HG03558 (cell line): ENCODE measurements at regions not wholly inside any gene's neighbourhood (a gene's known extent, or its start where the extent isn't known, plus 50 kb on each side); places are given as distances from the start of the nearest gene placed in this dataset.
"Not testable (repeated sequence)": the region's sequence is repeated elsewhere in the genome, so short reads cannot be mapped to it uniquely, and the experiment has no call there.

Experiments used
- ATAC-seq: cut with Tn5 transposase; IDR thresholded peaks from one replicate; pipeline ENCODE4 v1.9.1; 2021; ENCODE audit warnings: moderate number of reproducible peaks; ENCODE audit not compliant: unreplicated experiment; ENCODE audit errors: extremely low read depth

DNA sequence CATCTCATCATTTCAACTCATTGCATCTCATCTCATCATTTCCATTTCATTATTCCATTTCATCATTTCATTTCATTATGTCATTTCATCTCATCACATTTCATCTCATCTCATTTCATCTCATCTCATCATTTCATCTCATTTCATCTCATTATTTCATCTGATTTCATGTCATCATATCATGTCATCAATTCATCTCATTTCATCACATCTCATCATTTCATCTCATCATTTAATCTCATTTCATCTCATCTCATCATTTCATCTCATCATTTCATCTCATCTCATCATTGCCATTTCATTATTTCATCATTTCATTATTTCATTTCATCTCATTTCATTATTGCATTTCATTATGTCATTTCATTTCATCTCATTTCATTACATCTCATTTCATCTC lies 410.5 kb downstream of the ZNF33B start:
- ATAC-seq: not testable (repeated sequence)

DNA sequence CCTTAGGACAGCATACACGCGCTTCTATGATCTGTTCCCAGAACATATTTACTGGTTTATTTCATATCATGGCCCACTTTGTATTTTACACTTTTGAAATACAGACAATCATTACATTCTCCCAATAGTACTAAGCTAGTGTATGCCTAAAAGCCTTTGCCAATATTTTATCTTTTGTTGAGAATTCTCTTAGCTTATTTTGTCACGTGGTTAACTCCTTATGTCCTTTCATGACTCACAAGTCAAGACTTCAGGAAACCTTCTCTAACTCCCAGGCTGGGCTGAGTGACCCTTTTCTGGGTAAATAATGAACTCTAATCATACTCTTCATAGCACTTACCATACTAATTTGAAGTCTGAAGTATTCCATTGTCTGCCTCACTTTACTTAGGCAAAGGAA lies 444.8 kb downstream of the ZNF33B start:
- ATAC-seq: not testable (repeated sequence)

DNA sequence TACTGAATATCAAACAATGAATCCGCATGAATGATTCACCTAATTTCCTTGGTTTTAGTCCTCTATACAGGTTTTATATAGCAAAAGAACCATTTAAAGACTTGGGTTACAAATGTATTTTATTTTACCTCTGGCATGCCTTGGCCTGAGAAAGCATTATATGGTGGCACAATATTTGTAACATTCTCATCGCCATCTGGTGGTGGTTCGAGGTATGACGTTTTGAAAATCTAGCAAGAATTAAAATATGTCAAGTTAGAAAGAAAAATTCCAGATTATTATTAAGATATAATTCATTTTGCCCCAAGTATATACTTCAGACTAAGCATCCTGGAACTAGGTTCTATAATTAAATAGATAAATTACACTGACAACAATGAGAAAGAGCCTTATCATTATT lies 445.9 kb downstream of the ZNF33B start:
- not testable (repeated sequence) for ATAC-seq

DNA sequence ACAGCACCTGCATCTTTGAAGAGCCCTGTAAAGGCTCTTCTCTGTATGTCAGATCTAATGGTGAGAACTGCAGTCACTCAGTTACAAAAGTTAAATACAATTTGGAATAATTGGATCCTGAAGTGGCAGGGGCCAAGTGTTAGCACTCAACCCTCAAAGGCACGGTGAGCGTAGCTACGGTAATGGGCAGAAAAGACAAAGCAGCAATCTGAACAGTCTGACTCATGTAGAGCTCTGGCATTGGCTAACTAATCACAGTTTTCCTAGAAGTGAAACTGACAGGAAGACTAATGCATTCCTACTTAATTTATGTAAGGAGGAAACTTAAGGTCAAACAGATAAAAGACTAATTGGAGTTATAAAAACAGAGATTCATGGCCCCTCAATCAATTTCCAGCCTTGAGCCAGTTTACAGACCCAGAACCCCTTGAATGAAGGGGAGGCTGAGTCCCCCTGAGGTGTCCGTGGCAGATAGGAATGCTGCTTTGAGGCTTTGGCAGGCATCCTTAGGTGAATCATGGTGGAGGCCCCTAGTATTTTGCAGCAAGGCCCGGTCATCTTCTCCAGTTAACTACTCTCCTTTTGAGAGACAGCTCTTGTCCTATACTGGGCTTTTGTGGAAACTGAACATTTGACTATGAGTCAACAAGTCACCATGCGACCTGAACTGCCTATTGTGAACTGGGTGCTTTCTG lies 450.7 kb downstream of the ZNF33B start:
- not testable (repeated sequence) for ATAC-seq

DNA sequence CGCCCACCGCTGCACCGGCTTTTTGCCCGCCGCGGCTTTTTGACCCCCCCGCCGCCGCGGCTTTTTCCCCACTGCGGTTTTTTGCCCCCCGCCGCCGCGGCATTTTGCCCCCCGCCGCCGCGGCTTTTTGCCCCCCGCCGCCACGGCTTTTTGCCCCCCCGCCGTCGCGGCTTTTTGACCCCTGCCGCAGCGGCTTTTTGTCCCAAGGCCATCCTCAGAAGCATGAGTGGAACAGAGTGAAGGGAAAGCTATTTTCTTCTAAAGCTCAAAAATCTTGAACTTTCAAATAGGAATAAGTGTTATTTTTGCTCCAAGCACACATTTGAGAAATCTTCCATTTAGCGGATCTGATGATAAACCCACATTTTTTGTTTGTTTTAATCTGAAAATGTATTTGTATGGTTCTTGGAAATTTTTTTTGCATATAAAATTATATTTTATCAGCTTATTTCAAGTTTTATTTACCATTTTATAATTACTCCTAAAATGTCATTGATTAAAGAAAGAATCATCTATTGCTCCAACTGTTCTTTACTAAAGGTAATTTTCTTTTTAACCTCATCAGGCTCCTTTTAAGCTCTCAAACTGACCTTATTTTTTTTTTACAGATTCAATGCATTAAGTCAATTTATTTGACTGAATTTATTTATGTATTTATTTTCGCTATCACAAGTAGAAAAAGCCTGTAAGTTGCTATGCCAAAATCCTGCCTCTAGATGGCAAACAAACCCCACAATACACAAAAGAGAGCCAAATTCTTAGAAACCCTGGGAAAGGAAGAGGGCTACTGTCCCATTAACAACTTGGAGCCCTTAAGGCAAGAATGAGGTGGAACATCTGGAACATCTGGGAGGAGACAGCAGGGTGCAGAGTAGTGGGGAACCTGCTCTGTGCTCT lies 460.3 kb downstream of the ZNF33B start:
- not testable (repeated sequence) for ATAC-seq

DNA sequence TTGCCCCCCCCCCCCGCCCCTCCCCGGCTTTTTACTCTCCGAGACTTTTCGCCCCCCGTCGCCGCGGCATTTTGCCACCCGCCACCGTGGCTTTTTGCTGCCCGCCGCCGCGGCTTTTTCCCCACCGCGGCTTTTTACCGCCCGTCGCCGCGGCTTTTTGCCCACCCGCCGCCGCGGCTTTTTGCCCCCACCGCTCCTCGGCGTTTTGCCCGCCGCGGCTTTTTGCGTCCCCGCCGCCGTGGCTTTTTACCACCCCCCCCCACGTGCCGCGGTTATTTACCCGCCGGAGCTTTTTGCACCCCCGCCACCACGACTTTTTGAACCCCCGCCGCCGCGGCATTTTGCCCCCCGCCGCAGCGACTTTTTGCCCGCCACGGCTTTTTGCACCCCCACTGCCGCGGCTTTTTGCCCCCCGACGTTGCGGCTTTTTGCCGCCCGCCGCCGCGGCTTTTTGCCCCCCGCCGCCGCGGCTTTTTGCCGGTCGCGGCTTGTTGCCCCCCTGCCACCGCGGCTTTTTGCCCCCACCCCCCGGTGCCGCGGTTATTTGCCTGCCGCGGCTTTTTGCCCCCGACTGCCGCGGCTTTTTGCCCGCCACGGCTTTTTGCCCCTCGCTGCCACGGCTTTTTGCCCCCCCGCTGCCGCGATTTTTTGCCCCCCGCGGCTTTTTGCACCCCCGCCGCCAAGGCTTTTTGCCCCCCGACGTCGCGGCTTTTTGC lies 461.1 kb downstream of the ZNF33B start:
- no peak for ATAC-seq

DNA sequence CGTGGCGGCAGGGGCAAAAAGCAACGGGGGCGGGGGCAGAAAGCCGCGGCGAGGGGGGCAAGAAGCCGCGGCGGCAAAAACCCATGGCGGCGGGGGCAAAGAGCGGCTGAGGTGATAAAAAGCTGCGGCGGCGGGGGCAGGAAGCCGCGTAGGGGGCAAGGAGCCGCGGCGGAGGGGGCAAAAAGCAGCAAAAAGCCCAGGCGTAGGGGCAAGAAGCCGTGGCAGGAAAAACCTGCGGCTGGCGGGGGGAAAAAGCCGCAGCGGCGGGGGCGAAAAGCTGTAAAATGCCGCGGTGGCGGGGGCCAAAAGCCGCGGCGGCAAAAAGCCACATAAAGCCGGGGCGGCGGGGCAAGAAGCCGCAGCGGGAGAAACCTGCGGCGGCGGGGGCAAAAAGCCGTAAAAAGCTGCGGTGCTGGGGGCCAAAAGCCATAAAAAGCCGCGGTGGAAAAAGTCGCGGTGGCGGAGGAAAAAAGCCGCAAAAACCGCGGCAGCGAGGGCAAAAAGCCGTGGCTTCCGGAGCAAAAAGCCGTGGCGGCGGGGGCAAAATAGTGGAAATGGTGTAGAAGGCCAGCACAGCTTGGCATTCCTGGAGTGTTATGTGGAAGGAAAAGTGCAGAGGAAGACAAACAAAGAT lies 487.8 kb downstream of the ZNF33B start:
- ATAC-seq: no peak

DNA sequence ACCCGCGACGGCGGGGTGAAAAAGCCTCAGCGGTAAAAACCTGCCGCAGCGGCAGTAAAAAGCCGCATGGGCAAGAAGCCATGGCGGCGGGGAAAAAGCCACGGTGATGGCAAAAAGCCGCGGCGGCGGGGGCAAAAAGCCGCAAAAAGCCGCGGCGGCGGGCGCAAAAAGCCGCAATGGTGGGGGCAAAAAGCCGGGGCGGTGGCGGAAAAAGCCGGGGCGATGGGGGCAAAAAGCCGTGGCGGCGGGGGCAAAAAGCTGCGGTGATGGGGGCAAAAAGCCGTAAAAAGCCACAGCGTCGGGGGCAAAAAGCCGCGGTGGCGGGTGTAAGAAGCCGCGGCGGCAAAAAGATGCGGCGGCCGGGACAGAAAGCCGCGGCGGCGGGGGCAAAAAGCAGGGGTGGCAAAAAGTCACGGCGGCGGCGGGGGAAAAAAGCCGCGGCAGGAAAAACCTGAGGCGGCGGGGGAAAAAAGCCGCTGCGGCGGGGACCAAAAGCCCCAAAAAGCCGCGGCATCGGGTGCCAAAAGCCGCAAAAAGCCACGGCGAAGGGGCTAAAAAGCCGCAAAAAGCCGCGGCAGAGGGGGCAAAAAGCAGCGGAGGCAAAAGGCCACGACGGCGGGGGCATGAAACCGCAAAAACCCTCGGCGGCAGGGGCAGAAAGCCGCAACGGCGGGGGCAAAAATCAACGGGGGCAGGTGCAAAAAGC lies 488.5 kb downstream of the ZNF33B start:
- no peak for ATAC-seq

DNA sequence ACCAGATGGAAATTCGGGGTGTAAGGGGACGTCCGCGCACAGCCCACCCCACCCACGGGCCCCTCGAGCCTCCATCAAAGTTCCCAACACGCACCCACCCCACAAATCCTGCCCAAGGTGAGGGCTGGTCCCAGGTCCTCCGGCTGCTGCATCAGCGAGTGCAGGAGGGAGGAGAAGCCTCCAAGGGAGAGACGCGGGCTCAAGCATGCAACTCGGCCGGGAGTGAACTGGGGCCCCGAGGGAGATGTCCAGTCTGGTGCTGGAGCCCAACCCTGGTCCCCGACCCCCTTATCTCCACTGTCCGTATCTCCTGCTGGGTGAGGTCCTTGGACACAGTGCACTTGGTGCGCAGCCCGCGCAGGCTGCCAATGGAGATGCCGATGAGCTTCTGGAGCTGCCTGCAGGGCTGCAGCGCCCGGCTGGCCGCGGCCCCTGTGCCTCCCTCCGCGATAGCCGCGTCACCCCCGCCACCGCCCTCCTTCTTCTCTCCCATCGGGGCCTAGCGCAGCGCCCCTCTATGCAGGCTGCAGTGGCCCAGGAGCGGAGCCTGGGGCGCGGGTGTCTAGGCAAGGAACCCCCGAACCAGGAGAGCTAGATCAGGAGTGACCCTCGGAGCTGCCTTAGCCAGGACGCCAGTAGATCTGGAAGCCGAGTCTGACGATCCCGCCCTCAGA lies 489.2 kb downstream of the ZNF33B start:
- ATAC-seq: no peak

DNA sequence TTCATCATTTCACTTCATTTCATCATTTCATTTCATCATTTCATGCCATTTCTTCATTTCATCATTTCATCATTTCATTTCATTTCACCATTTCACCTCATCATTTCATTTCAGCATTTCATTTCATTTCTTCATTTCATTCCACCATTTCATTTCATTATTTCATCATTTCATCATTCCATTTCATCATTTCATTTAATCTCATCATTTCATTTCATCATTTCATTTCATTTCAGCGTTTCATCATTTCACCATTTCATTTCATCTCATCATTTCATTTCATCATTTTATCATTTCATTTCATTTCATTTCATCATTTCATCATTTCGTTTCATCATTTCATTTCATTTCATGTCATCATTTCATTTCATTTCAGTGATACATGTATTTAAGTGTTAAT lies 492.2 kb downstream of the ZNF33B start:
- ATAC-seq: not testable (repeated sequence)

DNA sequence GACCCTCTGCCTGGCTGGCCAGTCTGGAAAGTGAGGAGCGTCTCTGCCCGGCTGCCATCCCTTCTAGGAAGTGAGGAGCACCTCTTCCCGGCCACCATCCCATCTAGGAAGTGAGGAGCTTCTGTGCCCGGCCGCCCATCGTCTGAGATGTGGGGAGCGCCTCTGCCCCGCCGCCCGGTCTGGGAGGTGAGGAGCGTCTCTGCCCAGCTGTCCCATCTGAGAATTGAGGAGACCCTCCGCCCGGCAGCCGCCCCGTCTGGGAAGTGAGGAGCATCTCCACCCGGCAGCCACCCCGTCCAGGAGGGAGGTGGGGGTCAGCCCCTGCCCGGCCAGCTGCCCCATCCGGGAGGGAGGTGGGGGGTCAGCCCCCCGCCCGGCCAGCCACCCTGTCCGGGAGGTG lies 500.3 kb downstream of the ZNF33B start:
- not testable (repeated sequence) for ATAC-seq

DNA sequence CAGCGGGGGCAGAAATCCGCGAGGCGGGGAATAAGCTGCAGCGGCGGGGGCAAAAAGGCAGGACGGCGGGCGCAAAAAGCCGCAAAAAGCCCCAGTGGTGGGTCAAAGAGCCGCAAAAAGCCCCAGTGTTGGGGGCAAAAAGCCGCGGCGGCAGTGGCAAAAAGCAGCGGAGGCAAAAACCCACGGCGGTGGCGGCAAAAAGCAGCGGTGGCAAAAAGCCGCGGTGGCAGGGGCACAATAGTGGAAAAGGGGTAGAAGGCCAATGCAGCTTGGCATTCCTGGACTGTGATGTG lies 525.3 kb downstream of the ZNF33B start:
- no peak for ATAC-seq

DNA sequence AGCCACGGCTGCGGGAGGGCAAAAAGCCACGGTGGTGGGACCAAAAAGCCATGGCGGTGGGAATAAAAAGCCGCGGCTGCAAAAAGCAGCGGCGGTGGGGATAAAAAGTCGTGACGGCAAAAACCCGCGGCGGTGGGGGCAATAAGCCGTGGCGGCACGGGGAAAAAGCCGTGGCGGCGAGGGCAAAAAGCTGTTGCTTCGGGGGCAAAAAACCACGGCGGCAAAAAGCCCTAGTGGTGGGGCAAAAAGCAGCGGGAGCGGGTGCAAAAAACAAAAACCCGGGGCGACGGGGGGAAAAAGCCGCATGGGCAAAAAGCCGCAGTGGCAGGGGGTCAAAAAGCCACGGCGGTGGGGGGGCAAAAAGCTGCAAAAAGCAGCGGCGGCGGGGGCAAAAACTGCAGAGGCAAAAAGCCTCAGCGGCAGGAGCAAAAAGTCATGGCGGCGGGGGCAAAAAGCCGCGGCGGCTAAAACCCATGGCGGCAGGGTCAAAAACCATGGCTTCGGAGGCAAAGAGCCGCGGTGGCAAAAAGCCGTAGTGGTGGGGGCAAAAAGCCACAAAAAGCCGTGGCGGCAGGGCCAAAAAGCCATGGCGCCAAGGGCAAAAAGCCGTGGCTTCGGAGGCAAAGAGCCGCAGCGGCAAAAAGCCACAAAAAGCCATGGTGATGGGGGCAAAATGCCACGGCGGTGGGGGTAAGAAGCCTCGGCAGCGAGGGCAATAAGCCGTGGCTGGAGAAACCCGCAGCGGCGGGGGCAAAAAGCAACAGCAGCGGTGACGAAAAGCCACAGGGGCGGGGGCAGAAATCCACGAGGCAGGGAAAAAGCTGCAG lies 525.8 kb downstream of the ZNF33B start:
- ATAC-seq: no peak

DNA sequence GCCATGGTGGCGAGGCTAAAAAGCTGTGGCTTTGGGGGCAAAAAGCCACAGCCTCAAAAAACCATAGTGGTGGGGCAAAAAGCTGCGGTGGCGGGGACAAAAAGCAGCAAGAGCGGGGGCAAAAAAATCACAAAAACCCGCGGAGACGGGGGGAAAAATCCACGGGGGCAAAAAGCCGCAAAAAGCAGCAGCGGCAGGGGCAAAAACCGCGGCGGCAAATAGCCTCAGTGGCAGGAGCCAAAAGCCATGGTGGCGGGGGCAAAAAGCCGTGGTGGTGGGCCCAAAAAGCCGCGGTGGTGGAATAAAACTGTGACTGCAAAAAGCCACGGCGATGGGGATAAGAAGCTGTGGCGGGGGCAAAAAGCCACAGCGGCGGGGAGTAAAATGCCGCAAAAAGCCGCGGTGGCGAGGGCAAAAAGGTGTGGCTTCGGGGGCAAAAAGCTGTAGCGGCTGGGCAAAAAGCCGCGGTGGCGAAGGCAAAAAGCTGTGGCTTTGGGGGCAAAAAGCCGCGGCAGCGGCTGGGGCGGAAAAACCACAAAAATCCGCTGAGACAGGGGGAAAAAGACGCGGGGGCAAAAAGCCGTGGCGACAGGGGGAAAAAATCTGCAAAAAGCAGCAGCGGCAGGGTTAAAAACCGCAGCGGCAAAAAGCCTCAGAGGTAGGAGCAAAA lies 526.6 kb downstream of the ZNF33B start:
- ATAC-seq: no peak

DNA sequence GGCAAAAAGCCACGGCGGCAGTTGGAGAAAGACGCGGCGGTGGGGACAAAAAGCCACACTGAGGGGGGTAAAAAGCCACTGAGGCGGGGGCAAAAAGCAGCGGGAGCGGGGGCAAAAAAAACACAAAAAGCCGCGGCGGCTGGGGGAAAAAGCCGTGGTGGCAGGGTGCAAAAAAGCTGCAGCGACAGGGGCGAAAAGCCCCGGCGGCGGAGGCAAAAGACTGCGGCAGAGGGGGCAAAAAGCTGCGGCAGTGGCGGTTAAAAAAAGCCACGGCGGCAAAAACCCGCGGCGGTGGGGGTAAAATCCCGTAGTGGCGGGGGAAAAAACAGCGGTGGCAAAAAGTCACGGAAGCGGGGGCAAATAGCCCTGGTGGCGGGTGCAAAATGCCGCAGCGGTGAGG lies 527.3 kb downstream of the ZNF33B start:
- ATAC-seq: no peak
